ENCODE measurements at regions not wholly inside any gene's neighbourhood (a gene's known extent, or its start where the extent isn't known, plus 50 kb on each side); places are given as distances from the start of the nearest gene placed in this dataset.

GRCh38 chr5:33330426-33330825 lies 110.3 kb upstream of the TARS1 start:
- Histone ChIP-seq H3K27me3 (ENCODE audit: control insufficient read depth in 1 of 2, insufficient read depth in 2 of 2, low read length in 2 of 2) (no peaks in the 10 kb centered on the region), H3K9me3 (ENCODE audit: control insufficient read depth in 2 of 2, low read length in 2 of 2) (no peaks in the 10 kb centered on the region), H3K9ac (ENCODE audit: low read length in 2 of 2) (no peak overlapping the region), H3K27ac (ENCODE audit: low read length) (no peak overlapping the region), H3K36me3 (ENCODE audit: control insufficient read depth in 2 of 2, insufficient read depth in 2 of 2, low read length in 2 of 2) (no peaks in the 10 kb centered on the region), H3K4me3 (ENCODE audit: low read length in 2 of 2) (no peak overlapping the region), H3K4me1 (ENCODE audit: control insufficient read depth, insufficient read depth, low read length) (peaks cover 6% of the 10 kb centered on the region)

- Histone ChIP-seq H3K4me3 (ENCODE audit: low read length in 2 of 2) (no peak overlapping the region), H3K9me3 (ENCODE audit: control insufficient read depth in 2 of 2, low read length in 2 of 2) (no peaks in the 10 kb centered on the region), H3K36me3 (ENCODE audit: control insufficient read depth in 2 of 2, insufficient read depth in 2 of 2, low read length in 2 of 2) (no peaks in the 10 kb centered on the region), H3K9ac (ENCODE audit: low read length in 2 of 2) (no peak overlapping the region), H3K4me1 (ENCODE audit: control insufficient read depth, insufficient read depth, low read length) (peaks cover 6% of the 10 kb centered on the region), H3K27me3 (ENCODE audit: control insufficient read depth in 1 of 2, insufficient read depth in 2 of 2, low read length in 2 of 2) (no peaks in the 10 kb centered on the region), H3K27ac (ENCODE audit: low read length) (no peak overlapping the region)
Observed at GRCh38 chr5:33330992-33331391, 109.8 kb upstream of the TARS1 start.

- Histone ChIP-seq H3K27me3 (ENCODE audit: control insufficient read depth in 1 of 2, insufficient read depth in 2 of 2, low read length in 2 of 2) (no peaks in the 10 kb centered on the region), H3K9me3 (ENCODE audit: control insufficient read depth in 2 of 2, low read length in 2 of 2) (no peaks in the 10 kb centered on the region), H3K36me3 (ENCODE audit: control insufficient read depth in 2 of 2, insufficient read depth in 2 of 2, low read length in 2 of 2) (no peaks in the 10 kb centered on the region), H3K4me3 (ENCODE audit: low read length in 2 of 2) (no peak overlapping the region), H3K27ac (ENCODE audit: low read length) (no peak overlapping the region), H3K4me1 (ENCODE audit: control insufficient read depth, insufficient read depth, low read length) (peaks cover 6% of the 10 kb centered on the region), H3K9ac (ENCODE audit: low read length in 2 of 2) (no peak overlapping the region)
Observed at GRCh38 chr5:33332804-33333203, 108.0 kb upstream of the TARS1 start.

GRCh38 chr5:33334829-33335228 lies 105.9 kb upstream of the TARS1 start:
- Histone ChIP-seq H3K36me3 (ENCODE audit: control insufficient read depth in 2 of 2, insufficient read depth in 2 of 2, low read length in 2 of 2) (no peaks in the 10 kb centered on the region), H3K27ac (ENCODE audit: low read length) (no peak overlapping the region), H3K9me3 (ENCODE audit: control insufficient read depth in 2 of 2, low read length in 2 of 2) (no peaks in the 10 kb centered on the region), H3K4me3 (ENCODE audit: low read length in 2 of 2) (no peak overlapping the region), H3K9ac (ENCODE audit: low read length in 2 of 2) (no peak overlapping the region), H3K27me3 (ENCODE audit: control insufficient read depth in 1 of 2, insufficient read depth in 2 of 2, low read length in 2 of 2) (no peaks in the 10 kb centered on the region), H3K4me1 (ENCODE audit: control insufficient read depth, insufficient read depth, low read length) (no peaks in the 10 kb centered on the region)

GRCh38 chr5:33336891-33337636 lies 103.7 kb upstream of the TARS1 start:
- H3K9ac ChIP-seq (ENCODE audit: low read length in 2 of 2), result no peak overlapping the region
- H3K36me3 ChIP-seq (ENCODE audit: control insufficient read depth in 2 of 2, insufficient read depth in 2 of 2, low read length in 2 of 2), result no peaks in the 10 kb centered on the region
- H3K27ac ChIP-seq (ENCODE audit: low read length), result no peak overlapping the region
- H3K27me3 ChIP-seq (ENCODE audit: control insufficient read depth in 1 of 2, insufficient read depth in 2 of 2, low read length in 2 of 2), result no peaks in the 10 kb centered on the region
- no peaks in the 10 kb centered on the region for H3K9me3 ChIP-seq (ENCODE audit: control insufficient read depth in 2 of 2, low read length in 2 of 2)
- H3K4me1 ChIP-seq (ENCODE audit: control insufficient read depth, insufficient read depth, low read length), result no peaks in the 10 kb centered on the region
- H3K4me3 ChIP-seq (ENCODE audit: low read length in 2 of 2), result no peak overlapping the region

GRCh38 chr5:33337637-33337992 lies 103.2 kb upstream of the TARS1 start:
- no peak overlapping the region for H3K9ac ChIP-seq (ENCODE audit: low read length in 2 of 2)
- H3K4me3 ChIP-seq (ENCODE audit: low read length in 2 of 2), result no peak overlapping the region
- no peaks in the 10 kb centered on the region for H3K4me1 ChIP-seq (ENCODE audit: control insufficient read depth, insufficient read depth, low read length)
- no peaks in the 10 kb centered on the region for H3K9me3 ChIP-seq (ENCODE audit: control insufficient read depth in 2 of 2, low read length in 2 of 2)
- H3K36me3 ChIP-seq (ENCODE audit: control insufficient read depth in 2 of 2, insufficient read depth in 2 of 2, low read length in 2 of 2), result no peaks in the 10 kb centered on the region
- peak overlapping the region; percentile 1 for H3K27ac ChIP-seq (ENCODE audit: low read length)
- no peaks in the 10 kb centered on the region for H3K27me3 ChIP-seq (ENCODE audit: control insufficient read depth in 1 of 2, insufficient read depth in 2 of 2, low read length in 2 of 2)

- Histone ChIP-seq H3K36me3 (ENCODE audit: control insufficient read depth in 2 of 2, insufficient read depth in 2 of 2, low read length in 2 of 2) (no peaks in the 10 kb centered on the region), H3K27ac (ENCODE audit: low read length) (no peak overlapping the region), H3K9ac (ENCODE audit: low read length in 2 of 2) (no peak overlapping the region), H3K4me1 (ENCODE audit: control insufficient read depth, insufficient read depth, low read length) (no peaks in the 10 kb centered on the region), H3K4me3 (ENCODE audit: low read length in 2 of 2) (no peak overlapping the region), H3K27me3 (ENCODE audit: control insufficient read depth in 1 of 2, insufficient read depth in 2 of 2, low read length in 2 of 2) (no peaks in the 10 kb centered on the region), H3K9me3 (ENCODE audit: control insufficient read depth in 2 of 2, low read length in 2 of 2) (no peaks in the 10 kb centered on the region)
Observed at GRCh38 chr5:33338336-33339110, 102.2 kb upstream of the TARS1 start.

GRCh38 chr5:33339413-33339812 lies 101.4 kb upstream of the TARS1 start:
- Histone ChIP-seq H3K27ac (ENCODE audit: low read length) (no peak overlapping the region), H3K4me3 (ENCODE audit: low read length in 2 of 2) (no peak overlapping the region), H3K9ac (ENCODE audit: low read length in 2 of 2) (no peak overlapping the region), H3K27me3 (ENCODE audit: control insufficient read depth in 1 of 2, insufficient read depth in 2 of 2, low read length in 2 of 2) (no peaks in the 10 kb centered on the region), H3K9me3 (ENCODE audit: control insufficient read depth in 2 of 2, low read length in 2 of 2) (no peaks in the 10 kb centered on the region), H3K36me3 (ENCODE audit: control insufficient read depth in 2 of 2, insufficient read depth in 2 of 2, low read length in 2 of 2) (no peaks in the 10 kb centered on the region), H3K4me1 (ENCODE audit: control insufficient read depth, insufficient read depth, low read length) (no peaks in the 10 kb centered on the region)

GRCh38 chr5:33340195-33340594 lies 100.6 kb upstream of the TARS1 start:
- Histone ChIP-seq H3K27me3 (ENCODE audit: control insufficient read depth in 1 of 2, insufficient read depth in 2 of 2, low read length in 2 of 2) (no peaks in the 10 kb centered on the region), H3K36me3 (ENCODE audit: control insufficient read depth in 2 of 2, insufficient read depth in 2 of 2, low read length in 2 of 2) (no peaks in the 10 kb centered on the region), H3K4me3 (ENCODE audit: low read length in 2 of 2) (no peak overlapping the region), H3K9ac (ENCODE audit: low read length in 2 of 2) (no peak overlapping the region), H3K4me1 (ENCODE audit: control insufficient read depth, insufficient read depth, low read length) (no peaks in the 10 kb centered on the region), H3K9me3 (ENCODE audit: control insufficient read depth in 2 of 2, low read length in 2 of 2) (no peaks in the 10 kb centered on the region), H3K27ac (ENCODE audit: low read length) (no peak overlapping the region)

- no peaks in the 10 kb centered on the region for H3K4me1 ChIP-seq (ENCODE audit: control insufficient read depth, insufficient read depth, low read length)
- no peaks in the 10 kb centered on the region for H3K27me3 ChIP-seq (ENCODE audit: control insufficient read depth in 1 of 2, insufficient read depth in 2 of 2, low read length in 2 of 2)
- H3K9me3 ChIP-seq (ENCODE audit: control insufficient read depth in 2 of 2, low read length in 2 of 2), result no peaks in the 10 kb centered on the region
- H3K36me3 ChIP-seq (ENCODE audit: control insufficient read depth in 2 of 2, insufficient read depth in 2 of 2, low read length in 2 of 2), result no peaks in the 10 kb centered on the region
- H3K27ac ChIP-seq (ENCODE audit: low read length), result no peak overlapping the region
- no peak overlapping the region for H3K9ac ChIP-seq (ENCODE audit: low read length in 2 of 2)
- H3K4me3 ChIP-seq (ENCODE audit: low read length in 2 of 2), result no peak overlapping the region
Observed at GRCh38 chr5:33341351-33341750, 99.4 kb upstream of the TARS1 start.

- no peak overlapping the region for H3K9ac ChIP-seq (ENCODE audit: low read length in 2 of 2)
- H3K36me3 ChIP-seq (ENCODE audit: control insufficient read depth in 2 of 2, insufficient read depth in 2 of 2, low read length in 2 of 2), result no peaks in the 10 kb centered on the region
- no peaks in the 10 kb centered on the region for H3K4me1 ChIP-seq (ENCODE audit: control insufficient read depth, insufficient read depth, low read length)
- no peak overlapping the region for H3K27ac ChIP-seq (ENCODE audit: low read length)
- no peaks in the 10 kb centered on the region for H3K27me3 ChIP-seq (ENCODE audit: control insufficient read depth in 1 of 2, insufficient read depth in 2 of 2, low read length in 2 of 2)
- H3K4me3 ChIP-seq (ENCODE audit: low read length in 2 of 2), result no peak overlapping the region
- H3K9me3 ChIP-seq (ENCODE audit: control insufficient read depth in 2 of 2, low read length in 2 of 2), result no peaks in the 10 kb centered on the region
Observed at GRCh38 chr5:33343676-33344327, 97.0 kb upstream of the TARS1 start.
